C4-2B (cell line): ENCODE measurements at regions not wholly inside any gene's neighbourhood (a gene's known extent, or its start where the extent isn't known, plus 50 kb on each side); places are given as distances from the start of the nearest gene placed in this dataset.

ENCODE experiments used
- ZFX ChIP-seq: fragments of 450-650 bp; IDR thresholded peaks from 2 replicates; pipeline ENCODE4 v1.6.1; 2017
- TF ChIP-seq, protein P1 (sequence below): fragments of 450-650 bp; conservative IDR thresholded peaks from 2 replicates; pipeline ENCODE4 v1.5.1; 2017; ENCODE audit warnings: mild to moderate bottlenecking

DNA sequence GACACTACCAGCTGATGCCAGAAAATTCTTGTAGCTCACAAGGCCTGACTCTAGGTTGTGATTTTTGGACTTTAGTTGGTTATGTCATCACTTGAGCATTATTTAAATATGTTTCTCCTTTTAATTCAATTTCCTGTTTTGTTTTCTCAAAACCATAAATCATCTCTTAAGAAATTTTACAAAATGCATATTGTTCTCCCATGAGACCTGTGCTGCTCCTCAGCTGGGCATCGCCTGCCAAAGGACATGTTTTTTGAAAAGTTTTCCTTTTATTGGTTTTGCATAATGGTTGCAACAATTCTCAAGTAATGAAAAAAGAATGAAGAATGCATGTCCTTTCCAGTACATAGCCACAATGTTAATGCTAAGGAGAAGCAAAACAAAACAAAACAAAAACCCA lies 204.7 kb upstream of the LYPLAL1 start:
- TF ChIP-seq, protein P1, sequence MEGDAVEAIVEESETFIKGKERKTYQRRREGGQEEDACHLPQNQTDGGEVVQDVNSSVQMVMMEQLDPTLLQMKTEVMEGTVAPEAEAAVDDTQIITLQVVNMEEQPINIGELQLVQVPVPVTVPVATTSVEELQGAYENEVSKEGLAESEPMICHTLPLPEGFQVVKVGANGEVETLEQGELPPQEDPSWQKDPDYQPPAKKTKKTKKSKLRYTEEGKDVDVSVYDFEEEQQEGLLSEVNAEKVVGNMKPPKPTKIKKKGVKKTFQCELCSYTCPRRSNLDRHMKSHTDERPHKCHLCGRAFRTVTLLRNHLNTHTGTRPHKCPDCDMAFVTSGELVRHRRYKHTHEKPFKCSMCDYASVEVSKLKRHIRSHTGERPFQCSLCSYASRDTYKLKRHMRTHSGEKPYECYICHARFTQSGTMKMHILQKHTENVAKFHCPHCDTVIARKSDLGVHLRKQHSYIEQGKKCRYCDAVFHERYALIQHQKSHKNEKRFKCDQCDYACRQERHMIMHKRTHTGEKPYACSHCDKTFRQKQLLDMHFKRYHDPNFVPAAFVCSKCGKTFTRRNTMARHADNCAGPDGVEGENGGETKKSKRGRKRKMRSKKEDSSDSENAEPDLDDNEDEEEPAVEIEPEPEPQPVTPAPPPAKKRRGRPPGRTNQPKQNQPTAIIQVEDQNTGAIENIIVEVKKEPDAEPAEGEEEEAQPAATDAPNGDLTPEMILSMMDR: no peak
- TF ChIP-seq ZFX: no peak
